ENCODE measurements at regions not wholly inside any gene's neighbourhood (a gene's known extent, or its start where the extent isn't known, plus 50 kb on each side); places are given as distances from the start of the nearest gene placed in this dataset.
"Not testable (repeated sequence)": the region's sequence is repeated elsewhere in the genome, so short reads cannot be mapped to it uniquely, and the experiment has no call there.

- TF ChIP-seq CTCF (optimal IDR thresholded peaks at IDR 0.05 in 1 of 3, IDR thresholded peaks at IDR 0.05 in 1 of 3, conservative IDR thresholded peaks at IDR 0.05 in 1 of 3; ENCODE audit: extremely low read depth in 1 of 3, insufficient read depth in 2 of 3, low read length in 3 of 3); EZH2 (IDR thresholded peaks at IDR 0.05; ENCODE audit: low read length): not testable (repeated sequence)
Measured at GRCh38 chr2:131780446-131780845, 252.8 kb downstream of the CCDC74A start.
